SK-N-SH treated with all-trans-retinoic acid at 6 μM for 48 hours (cell line): ENCODE measurements at regions not wholly inside any gene's neighbourhood (a gene's known extent, or its start where the extent isn't known, plus 50 kb on each side); places are given as distances from the start of the nearest gene placed in this dataset.

Experiments used
- ATAC-seq: fragments of 200-7000 bp; cut with Tn5 transposase; 3 replicates; pipeline ENCODE4 v1.9.1; 2020; ENCODE audit warnings: mild to moderate bottlenecking, moderate library complexity
- ARNTL ChIP-seq: fragments of 450-650 bp; formaldehyde crosslinking; IDR thresholded peaks from 2 replicates; pipeline ENCODE4 v1.5.0; 2020; ENCODE audit warnings: low read depth, mild to moderate bottlenecking, moderate library complexity, borderline replicate concordance
- BACH2 ChIP-seq: fragments of 250-450 bp; sonication (Bioruptor Pico); IDR thresholded peaks from 2 replicates; pipeline ENCODE4 v1.9.0; 2021; ENCODE audit warnings: mild to moderate bottlenecking, borderline replicate concordance
- CSDC2 ChIP-seq: fragments of 250-450 bp; sonication (Bioruptor Pico); IDR thresholded peaks from 2 replicates; pipeline ENCODE4 v1.5.0; 2020; ENCODE audit warnings: mild to moderate bottlenecking, moderate library complexity
- CSRNP3 ChIP-seq: fragments of 250-450 bp; sonication (Bioruptor Pico); IDR thresholded peaks from 2 replicates; pipeline ENCODE4 v1.5.1; 2021; ENCODE audit warnings: mild to moderate bottlenecking, moderate library complexity
- ESRRG ChIP-seq: fragments of 250-450 bp; sonication (Bioruptor Pico); IDR thresholded peaks from 2 replicates; pipeline ENCODE4 v1.6.1; 2021; ENCODE audit warnings: mild to moderate bottlenecking
- GLIS3 ChIP-seq: fragments of 250-450 bp; sonication (Bioruptor Pico); IDR thresholded peaks from 2 replicates; pipeline ENCODE4 v1.5.0; 2020; ENCODE audit warnings: mild to moderate bottlenecking, moderate library complexity
- ISL1 ChIP-seq: fragments of 250-450 bp; sonication (Bioruptor Pico); IDR thresholded peaks from 2 replicates; pipeline ENCODE4 v2.1.2; 2022; ENCODE audit warnings: mild to moderate bottlenecking, moderate library complexity
- OSR1 ChIP-seq: fragments of 250-450 bp; sonication (Bioruptor Pico); IDR thresholded peaks from 2 replicates; pipeline ENCODE4 v1.8.0; 2022; ENCODE audit warnings: moderate library complexity, mild to moderate bottlenecking, inconsistent platforms
- PPARA ChIP-seq: fragments of 250-450 bp; sonication (Bioruptor Pico); IDR thresholded peaks from 2 replicates; pipeline ENCODE4 v1.5.0; 2020; ENCODE audit warnings: mild to moderate bottlenecking, borderline replicate concordance
- SNAI2 ChIP-seq: fragments of 250-450 bp; sonication (Bioruptor Pico); IDR thresholded peaks from 2 replicates; pipeline ENCODE4 v1.5.0; 2020; ENCODE audit warnings: mild to moderate bottlenecking, moderate library complexity
- TCF4 ChIP-seq: fragments of 250-450 bp; sonication (Bioruptor Pico); IDR thresholded peaks from 2 replicates; pipeline ENCODE4 v1.8.0; 2021; ENCODE audit warnings: mild to moderate bottlenecking, moderate library complexity, borderline replicate concordance
- TOX ChIP-seq: fragments of 250-450 bp; sonication (Bioruptor Pico); IDR thresholded peaks from 2 replicates; pipeline ENCODE4 v1.8.0; 2021; ENCODE audit warnings: mild to moderate bottlenecking, moderate library complexity, borderline replicate concordance
- TSHZ2 ChIP-seq: fragments of 250-450 bp; sonication (Bioruptor Pico); IDR thresholded peaks from 2 replicates; pipeline ENCODE4 v1.5.0; 2020; ENCODE audit warnings: mild to moderate bottlenecking, moderate library complexity
- ZC3H10 ChIP-seq: fragments of 250-450 bp; sonication (Bioruptor Pico); IDR thresholded peaks from 2 replicates; pipeline ENCODE4 v1.5.1; 2021; ENCODE audit warnings: mild to moderate bottlenecking, moderate library complexity
- ZFP3 ChIP-seq: fragments of 250-450 bp; sonication (Bioruptor Pico); IDR thresholded peaks from 2 replicates; pipeline ENCODE4 v1.5.0; 2020; ENCODE audit warnings: mild to moderate bottlenecking, moderate library complexity
- ZNF565 ChIP-seq: fragments of 450-650 bp; formaldehyde crosslinking; conservative IDR thresholded peaks from 2 replicates; pipeline ENCODE4 v1.5.0; 2020; ENCODE audit warnings: low read depth, mild to moderate bottlenecking, moderate library complexity
- ZNF70 ChIP-seq: fragments of 450-650 bp; formaldehyde crosslinking; IDR thresholded peaks from 2 replicates; pipeline ENCODE4 v1.5.0; 2020; ENCODE audit warnings: mild to moderate bottlenecking, moderate library complexity
- TF ChIP-seq, protein P1 (sequence below): fragments of 250-450 bp; sonication (Bioruptor Pico); IDR thresholded peaks from 2 replicates; pipeline ENCODE4 v1.8.0; 2021; ENCODE audit warnings: low read depth, mild to moderate bottlenecking, moderate library complexity, borderline replicate concordance
- TF ChIP-seq, protein P2 (sequence below): fragments of 250-450 bp; sonication (Bioruptor Pico); IDR thresholded peaks from 2 replicates; pipeline ENCODE4 v1.8.0; 2020; ENCODE audit warnings: mild to moderate bottlenecking, moderate library complexity, borderline replicate concordance
- TF ChIP-seq, protein P3 (sequence below): fragments of 250-450 bp; sonication (Bioruptor Pico); IDR thresholded peaks from 2 replicates; pipeline ENCODE4 v1.5.1; 2020; ENCODE audit warnings: low read depth, mild to moderate bottlenecking, moderate library complexity

DNA sequence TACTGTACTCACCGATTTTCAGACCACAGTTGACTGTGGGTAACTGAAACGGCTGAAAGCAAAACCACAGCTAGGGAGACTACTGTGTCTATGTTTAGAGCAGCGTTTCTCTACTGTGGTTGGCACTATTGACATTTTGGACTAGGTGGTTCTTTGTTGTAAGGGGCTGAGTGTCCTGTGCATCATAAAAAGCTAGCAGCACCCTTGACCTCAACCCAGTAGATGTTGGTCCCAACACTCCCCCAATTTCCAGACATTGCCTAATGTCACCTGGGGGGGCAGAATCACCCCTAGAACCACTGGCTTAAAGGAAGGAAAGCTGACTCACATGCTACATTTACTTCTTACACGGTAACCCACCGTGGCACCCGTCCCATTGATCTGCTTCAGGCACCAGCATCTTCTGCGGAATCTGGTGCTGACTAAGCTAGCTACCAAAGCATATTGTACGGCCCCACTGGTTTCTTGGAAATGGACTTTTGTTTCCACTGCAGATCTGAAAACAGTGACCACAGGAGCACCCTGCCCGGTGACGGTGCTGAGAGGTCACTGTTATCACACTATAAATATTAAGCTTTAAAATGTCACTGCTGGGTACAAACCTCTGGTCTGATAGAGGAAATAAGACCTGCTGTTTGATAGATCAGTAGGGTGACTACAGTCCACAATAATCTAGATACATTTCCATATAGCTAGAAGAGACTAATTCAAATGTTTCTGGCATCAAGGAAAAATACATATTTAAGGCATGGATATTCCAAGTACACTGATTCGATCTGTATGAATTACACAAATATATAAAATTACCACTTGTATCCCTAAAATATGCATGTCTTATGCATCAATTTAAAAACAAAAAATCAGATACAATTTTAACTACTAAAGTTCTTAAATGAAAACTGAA lies 151.4 kb downstream of the HSD17B3 start (continued):
- TF ChIP-seq, protein P1, sequence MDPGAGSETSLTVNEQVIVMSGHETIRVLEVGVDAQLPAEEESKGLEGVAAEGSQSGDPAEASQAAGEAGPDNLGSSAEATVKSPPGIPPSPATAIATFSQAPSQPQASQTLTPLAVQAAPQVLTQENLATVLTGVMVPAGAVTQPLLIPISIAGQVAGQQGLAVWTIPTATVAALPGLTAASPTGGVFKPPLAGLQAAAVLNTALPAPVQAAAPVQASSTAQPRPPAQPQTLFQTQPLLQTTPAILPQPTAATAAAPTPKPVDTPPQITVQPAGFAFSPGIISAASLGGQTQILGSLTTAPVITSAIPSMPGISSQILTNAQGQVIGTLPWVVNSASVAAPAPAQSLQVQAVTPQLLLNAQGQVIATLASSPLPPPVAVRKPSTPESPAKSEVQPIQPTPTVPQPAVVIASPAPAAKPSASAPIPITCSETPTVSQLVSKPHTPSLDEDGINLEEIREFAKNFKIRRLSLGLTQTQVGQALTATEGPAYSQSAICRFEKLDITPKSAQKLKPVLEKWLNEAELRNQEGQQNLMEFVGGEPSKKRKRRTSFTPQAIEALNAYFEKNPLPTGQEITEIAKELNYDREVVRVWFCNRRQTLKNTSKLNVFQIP (CRISPR knock-in tag) = no peak
- no peak for TF ChIP-seq OSR1

GRCh38 chr9:96149533-96150280 lies 152.3 kb downstream of the HSD17B3 start:
- ATAC-seq = no peak

More at GRCh38 chr9:96149533-96150280, 152.3 kb downstream of the HSD17B3 start:
- no peak for TF ChIP-seq ZNF565
- TF ChIP-seq BACH2 (CRISPR knock-in tag) = no peak
- no peak for TF ChIP-seq ARNTL
- TF ChIP-seq, protein P2, sequence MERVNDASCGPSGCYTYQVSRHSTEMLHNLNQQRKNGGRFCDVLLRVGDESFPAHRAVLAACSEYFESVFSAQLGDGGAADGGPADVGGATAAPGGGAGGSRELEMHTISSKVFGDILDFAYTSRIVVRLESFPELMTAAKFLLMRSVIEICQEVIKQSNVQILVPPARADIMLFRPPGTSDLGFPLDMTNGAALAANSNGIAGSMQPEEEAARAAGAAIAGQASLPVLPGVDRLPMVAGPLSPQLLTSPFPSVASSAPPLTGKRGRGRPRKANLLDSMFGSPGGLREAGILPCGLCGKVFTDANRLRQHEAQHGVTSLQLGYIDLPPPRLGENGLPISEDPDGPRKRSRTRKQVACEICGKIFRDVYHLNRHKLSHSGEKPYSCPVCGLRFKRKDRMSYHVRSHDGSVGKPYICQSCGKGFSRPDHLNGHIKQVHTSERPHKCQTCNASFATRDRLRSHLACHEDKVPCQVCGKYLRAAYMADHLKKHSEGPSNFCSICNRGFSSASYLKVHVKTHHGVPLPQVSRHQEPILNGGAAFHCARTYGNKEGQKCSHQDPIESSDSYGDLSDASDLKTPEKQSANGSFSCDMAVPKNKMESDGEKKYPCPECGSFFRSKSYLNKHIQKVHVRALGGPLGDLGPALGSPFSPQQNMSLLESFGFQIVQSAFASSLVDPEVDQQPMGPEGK (CRISPR knock-in tag) = no peak
- TF ChIP-seq CSDC2 (CRISPR knock-in tag) = no peak
- TF ChIP-seq, protein P3, sequence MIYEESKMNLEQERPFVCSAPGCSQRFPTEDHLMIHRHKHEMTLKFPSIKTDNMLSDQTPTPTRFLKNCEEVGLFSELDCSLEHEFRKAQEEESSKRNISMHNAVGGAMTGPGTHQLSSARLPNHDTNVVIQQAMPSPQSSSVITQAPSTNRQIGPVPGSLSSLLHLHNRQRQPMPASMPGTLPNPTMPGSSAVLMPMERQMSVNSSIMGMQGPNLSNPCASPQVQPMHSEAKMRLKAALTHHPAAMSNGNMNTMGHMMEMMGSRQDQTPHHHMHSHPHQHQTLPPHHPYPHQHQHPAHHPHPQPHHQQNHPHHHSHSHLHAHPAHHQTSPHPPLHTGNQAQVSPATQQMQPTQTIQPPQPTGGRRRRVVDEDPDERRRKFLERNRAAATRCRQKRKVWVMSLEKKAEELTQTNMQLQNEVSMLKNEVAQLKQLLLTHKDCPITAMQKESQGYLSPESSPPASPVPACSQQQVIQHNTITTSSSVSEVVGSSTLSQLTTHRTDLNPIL (CRISPR knock-in tag) = no peak
- no peak for TF ChIP-seq GLIS3 (CRISPR knock-in tag)
- TF ChIP-seq TSHZ2 (CRISPR knock-in tag) = no peak
- TF ChIP-seq SNAI2 (CRISPR knock-in tag) = no peak
- no peak for TF ChIP-seq CSRNP3 (CRISPR knock-in tag)
- no peak for TF ChIP-seq OSR1
- no peak for TF ChIP-seq PPARA
- TF ChIP-seq ESRRG (CRISPR knock-in tag) = no peak
- TF ChIP-seq ISL1 (CRISPR knock-in tag) = no peak
- TF ChIP-seq ZC3H10 (CRISPR knock-in tag) = no peak
- TF ChIP-seq TCF4 (CRISPR knock-in tag) = no peak
- no peak for TF ChIP-seq ZFP3 (CRISPR knock-in tag)
- TF ChIP-seq TOX = no peak
- no peak for TF ChIP-seq ZNF70 (CRISPR knock-in tag)
- TF ChIP-seq, all 23 proteins: peak for 0
